OCI-LY3 (cell line): ENCODE measurements at regions not wholly inside any gene's neighbourhood (a gene's known extent, or its start where the extent isn't known, plus 50 kb on each side); places are given as distances from the start of the nearest gene placed in this dataset.

Experiments
- H2AFZ ChIP-seq: fragments of 200-600, 300-600 bp; shearing (Covaris generic); 2 replicates; pipeline ENCODE4 v1.6.0; 2014; ENCODE audit warnings: antibody characterized with exemption, low read depth, low read length
- H3K27ac ChIP-seq: fragments of 200-600, 300-600 bp; sonication (generic); 2 replicates; pipeline ENCODE4 v1.5.1; 2014; ENCODE audit warnings: mild to moderate bottlenecking, low read length, moderate library complexity, mixed read lengths
- H3K27me3 ChIP-seq: fragments of 200-600, 300-600 bp; sonication (generic); 2 replicates; pipeline ENCODE4 v1.6.1; 2014; ENCODE audit warnings: low read depth, low read length, mixed read lengths
- H3K36me3 ChIP-seq: fragments of 200-600, 300-600 bp; sonication (generic); replicated peaks from 2 replicates; pipeline ENCODE3; 2014; ENCODE audit warnings: low read depth, low read length, mixed read lengths
- H3K4me1 ChIP-seq: fragments of 300-600, 200-600 bp; sonication (generic); 2 replicates; pipeline ENCODE4 v1.6.1; 2014; ENCODE audit warnings: low read length, mixed read lengths
- H3K4me2 ChIP-seq: fragments of 200-600, 300-600 bp; sonication (generic); 2 replicates; pipeline ENCODE4 v1.6.1; 2014; ENCODE audit warnings: low read length, mixed read lengths
- H3K4me3 ChIP-seq: fragments of 300-600, 200-600 bp; sonication (generic); 2 replicates; pipeline ENCODE4 v1.5.1; 2014; ENCODE audit warnings: antibody characterized with exemption, mild to moderate bottlenecking, low read length, moderate library complexity
- H3K79me2 ChIP-seq: fragments of 300-600, 200-600 bp; shearing (Covaris generic); 2 replicates; pipeline ENCODE4 v1.6.1; 2014; ENCODE audit warnings: mild to moderate bottlenecking, low read length, mixed read lengths
- H3K9ac ChIP-seq: fragments of 300-600, 200-600 bp; shearing (Covaris generic); 2 replicates; pipeline ENCODE4 v1.6.0; 2014; ENCODE audit warnings: mild to moderate bottlenecking, low read length, moderate library complexity
- H3K9me3 ChIP-seq: fragments of 200-600, 300-600 bp; shearing (Covaris generic); 2 replicates; pipeline ENCODE4 v1.6.1; 2014; ENCODE audit warnings: low read length, mixed read lengths; ENCODE audit not compliant: insufficient read depth
- H4K20me1 ChIP-seq: fragments of 200-600, 300-600 bp; sonication (generic); 2 replicates; pipeline ENCODE4 v1.6.1; 2016; ENCODE audit warnings: low read length, mixed read lengths; ENCODE audit not compliant: insufficient read depth
- CTCF ChIP-seq: fragments of 200-600, 300-600 bp; sonication (generic); IDR thresholded peaks from 2 replicates; pipeline ENCODE4 v1.5.1; 2014; ENCODE audit warnings: antibody characterized with exemption, low read length, low read depth
- EZH2phosphoT487 ChIP-seq: fragments of 200-600 bp; shearing (Covaris generic); IDR thresholded peaks from 2 replicates; pipeline ENCODE4 v1.6.1; 2018; ENCODE audit warnings: antibody characterized with exemption, mixed run types, low read depth

DNA sequence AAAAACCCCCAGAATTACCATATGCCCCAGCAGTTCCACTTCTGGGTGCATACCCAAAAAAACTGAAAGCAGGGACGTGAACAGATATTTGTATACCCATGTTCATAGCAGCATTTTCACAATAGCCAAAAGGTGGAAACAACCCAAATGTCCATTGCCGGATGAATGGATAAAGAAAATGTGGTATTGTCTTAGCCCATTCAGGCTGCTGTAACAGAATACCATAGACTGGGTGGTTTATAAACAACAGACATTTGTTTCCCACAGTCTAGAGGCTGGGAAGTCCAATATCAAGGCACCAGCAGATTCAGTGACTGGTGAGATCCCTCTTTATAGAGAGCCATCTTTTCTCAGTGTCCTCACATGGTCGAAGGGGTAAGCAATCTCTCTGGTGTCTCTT is 182.1 kb upstream of the ANKRD28 start:
- Histone ChIP-seq H3K4me3 (no peak overlapping the region), H3K4me1 (no peaks in the 10 kb centered on the region), H2AFZ (no peak overlapping the region), H3K79me2 (no peaks in the 10 kb centered on the region), H3K4me2 (no peak overlapping the region), H4K20me1 (no peaks in the 10 kb centered on the region), H3K27me3 (no peaks in the 10 kb centered on the region), H3K9me3 (no peaks in the 10 kb centered on the region), H3K36me3 (no peaks in the 10 kb centered on the region), H3K27ac (no peak overlapping the region), H3K9ac (no peak overlapping the region)
- TF ChIP-seq CTCF (no peak), EZH2phosphoT487 (no peak)

DNA sequence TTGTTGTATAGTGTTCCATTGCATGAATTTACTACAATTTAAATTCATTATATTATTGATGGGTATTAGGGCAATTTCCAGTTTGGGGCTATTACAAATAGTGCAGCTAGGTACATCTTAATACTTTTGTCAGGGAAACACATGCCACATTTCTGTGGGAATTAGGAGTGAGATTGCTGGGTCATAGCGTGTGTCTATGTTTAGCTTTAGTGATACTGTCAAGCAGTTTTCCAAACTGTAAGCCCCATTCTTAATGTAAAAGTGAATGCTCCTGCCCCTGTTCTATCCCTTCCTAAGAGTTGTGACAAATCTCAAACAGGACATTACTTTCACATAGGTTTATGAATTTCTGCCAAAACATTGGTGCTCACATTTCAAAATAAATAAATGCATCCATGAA is 184.5 kb upstream of the ANKRD28 start:
- no peak overlapping the region for H2AFZ ChIP-seq
- TF ChIP-seq EZH2phosphoT487 (no peak), CTCF (no peak)
- H3K27ac ChIP-seq = no peak overlapping the region
- no peak overlapping the region for H3K4me2 ChIP-seq
- no peaks in the 10 kb centered on the region for H3K79me2 ChIP-seq
- no peaks in the 10 kb centered on the region for H3K9me3 ChIP-seq
- no peak overlapping the region for H3K4me3 ChIP-seq
- H3K4me1 ChIP-seq = no peaks in the 10 kb centered on the region
- no peaks in the 10 kb centered on the region; the same call in 1 of the 2 replicates for H3K27me3 ChIP-seq
- no peaks in the 10 kb centered on the region for H4K20me1 ChIP-seq
- no peak overlapping the region for H3K9ac ChIP-seq
- no peaks in the 10 kb centered on the region for H3K36me3 ChIP-seq

GRCh38 chr3:15982667-15983196 is 185.0 kb upstream of the ANKRD28 start:
- Histone ChIP-seq H3K9ac (no peak overlapping the region), H3K4me1 (no peaks in the 10 kb centered on the region), H3K9me3 (no peaks in the 10 kb centered on the region), H3K79me2 (no peaks in the 10 kb centered on the region), H3K4me3 (no peak overlapping the region), H3K27me3 (no peaks in the 10 kb centered on the region; the same call in 1 of the 2 replicates), H3K4me2 (no peak overlapping the region), H4K20me1 (no peaks in the 10 kb centered on the region), H2AFZ (no peak overlapping the region), H3K27ac (no peak overlapping the region), H3K36me3 (no peaks in the 10 kb centered on the region)
- TF ChIP-seq CTCF (no peak), EZH2phosphoT487 (no peak)

GRCh38 chr3:15983232-15983631 is 185.5 kb upstream of the ANKRD28 start:
- H2AFZ ChIP-seq = no peak overlapping the region
- H3K9me3 ChIP-seq = no peaks in the 10 kb centered on the region
- H3K36me3 ChIP-seq = no peaks in the 10 kb centered on the region
- H4K20me1 ChIP-seq = no peaks in the 10 kb centered on the region
- H3K4me1 ChIP-seq = no peaks in the 10 kb centered on the region
- H3K27ac ChIP-seq = no peak overlapping the region
- no peak overlapping the region for H3K4me3 ChIP-seq
- no peak overlapping the region for H3K9ac ChIP-seq
- H3K79me2 ChIP-seq = no peaks in the 10 kb centered on the region
- no peak for TF ChIP-seq CTCF
- no peak for TF ChIP-seq EZH2phosphoT487
- no peaks in the 10 kb centered on the region; the same call in 1 of the 2 replicates for H3K27me3 ChIP-seq
- H3K4me2 ChIP-seq = no peak overlapping the region
